CD4-positive, alpha-beta memory T cell (primary cell): ENCODE measurements at regions not wholly inside any gene's neighbourhood (a gene's known extent, or its start where the extent isn't known, plus 50 kb on each side); places are given as distances from the start of the nearest gene placed in this dataset.

Experiments used
- CTCF ChIA-PET: fragments of 350-600 bp; sonication (Branson Sonifier 250); formaldehyde crosslinking; loops from one replicate; lab custom pipeline; 2021; ENCODE audit warnings: inconsistent platforms; ENCODE audit not compliant: partially characterized antibody; lab: Charles Lee
- POLR2A ChIA-PET: fragments of 350-600 bp; sonication (Branson Sonifier 250); formaldehyde crosslinking; loops from one replicate; lab custom pipeline; 2021; ENCODE audit not compliant: partially characterized antibody; lab: Charles Lee
- DNase-seq, 5 donors: peaks; one replicate each; pipeline versions ENCODE4 v3.0.0 to v3.0.0-alpha.2; 2020 to 2022; ENCODE audit warnings: mixed read lengths in 1 of 5
- H3K27ac ChIP-seq: one replicate; pipeline ENCODE4 v1.7.0; 2013; ENCODE audit warnings: low read depth, low read length
- H3K27me3 ChIP-seq: 2 replicates; pipeline ENCODE4 v1.7.0; 2013; ENCODE audit warnings: mild to moderate bottlenecking, low read length, moderate library complexity; ENCODE audit not compliant: insufficient read depth
- H3K36me3 ChIP-seq: 2 replicates; pipeline ENCODE4 v1.7.0; 2013; ENCODE audit warnings: mild to moderate bottlenecking, low read length, moderate library complexity; ENCODE audit not compliant: insufficient read depth
- H3K4me1 ChIP-seq: 2 replicates; pipeline ENCODE4 v1.7.0; 2013; ENCODE audit warnings: mild to moderate bottlenecking, low read length, moderate library complexity; ENCODE audit not compliant: insufficient read depth
- H3K4me3 ChIP-seq, 2 donors: one replicate each; pipeline ENCODE4 v1.7.0; 2013; ENCODE audit warnings: low read length in 2 of 2, mild to moderate bottlenecking in 1 of 2
- H3K9me3 ChIP-seq, 2 donors: one replicate each; pipeline ENCODE4 v1.7.0; 2013; ENCODE audit warnings: low read length in 2 of 2, control low read depth in 1 of 2; ENCODE audit not compliant: control insufficient read depth in 1 of 2
- H3K27ac Mint-ChIP-seq, 7 donors: one replicate each; pipeline ENCODE4 v1.8.0; 2020 to 2021; ENCODE audit warnings: mixed read lengths in 7 of 7, mild to moderate bottlenecking in 6 of 7, inconsistent platforms in 3 of 7, moderate library complexity in 3 of 7
- H3K27me3 Mint-ChIP-seq, 2 donors: one replicate each; pipeline ENCODE4 v1.8.0; 2020 to 2021; ENCODE audit warnings: mixed read lengths in 2 of 2
- H3K36me3 Mint-ChIP-seq, 2 donors: one replicate each; pipeline ENCODE4 v1.8.0; 2020 to 2021; ENCODE audit warnings: mixed read lengths in 2 of 2, inconsistent platforms in 1 of 2, mild to moderate bottlenecking in 1 of 2
- H3K4me1 Mint-ChIP-seq, 4 donors: one replicate each; pipeline ENCODE4 v1.8.0; 2020 to 2021; ENCODE audit warnings: mixed read lengths in 4 of 4, mild to moderate bottlenecking in 1 of 4
- H3K4me3 Mint-ChIP-seq, 8 donors: one replicate each; pipeline ENCODE4 v1.8.0; 2020 to 2021; ENCODE audit warnings: mixed read lengths in 8 of 8, mild to moderate bottlenecking in 7 of 8, moderate library complexity in 6 of 8, inconsistent platforms in 3 of 8
- H3K9me3 Mint-ChIP-seq, 8 donors: one replicate each; pipeline ENCODE4 v1.8.0; 2020 to 2021; ENCODE audit warnings: mixed read lengths in 8 of 8, mild to moderate bottlenecking in 5 of 8, inconsistent platforms in 3 of 8, moderate library complexity in 1 of 8
- intact Hi-C: fragments of 100-400 bp; cut with micrococcal nuclease; formaldehyde crosslinking; loops from one replicate; pipeline ENCODE4 v1.15.1; 2023

DNA sequence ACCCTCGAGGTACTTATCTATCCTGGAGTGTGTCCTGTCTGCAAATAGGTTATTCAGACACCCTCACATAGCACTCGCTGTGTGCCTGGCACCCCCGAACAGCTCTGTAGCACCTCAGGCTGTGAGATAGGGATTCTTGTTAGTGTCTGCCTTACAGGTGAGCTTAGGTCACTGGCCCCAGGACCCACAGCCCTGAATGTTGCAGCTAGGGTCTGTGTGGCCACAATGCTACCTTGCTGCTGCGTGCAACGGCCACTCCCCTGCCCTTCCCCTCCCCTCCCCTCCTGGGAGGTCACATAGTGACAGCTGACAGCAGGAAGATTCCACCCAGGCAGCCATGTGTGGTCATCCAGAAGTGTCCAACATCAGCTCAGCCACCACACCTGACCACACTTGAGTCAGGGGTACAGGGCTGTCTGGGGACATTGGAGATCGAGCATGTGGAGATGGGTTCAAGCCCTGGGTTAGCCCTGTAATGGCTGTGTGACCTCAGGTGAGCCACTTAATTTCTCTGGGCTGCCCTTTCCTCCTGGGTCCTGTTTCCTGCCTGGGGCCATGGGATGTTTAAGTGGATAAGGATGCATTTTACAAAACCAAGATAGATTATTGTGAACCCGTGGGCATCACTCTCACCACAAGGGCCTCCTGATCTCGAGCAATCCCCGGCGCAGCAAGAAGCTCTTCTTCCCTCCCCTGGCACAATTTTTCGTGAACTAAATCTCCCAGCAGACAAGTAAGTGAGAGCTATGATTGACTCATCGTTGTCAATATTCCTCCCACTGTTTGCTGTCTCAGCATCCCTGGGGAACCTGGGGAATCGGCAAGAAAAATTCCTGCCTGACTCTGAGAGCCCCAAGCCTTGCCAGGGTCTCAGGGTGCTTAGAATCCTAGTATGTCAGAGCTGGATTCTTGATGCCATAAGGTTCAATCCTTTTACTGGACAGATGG lies 208.7 kb downstream of the PTPRU start:
- POLR2A ChIA-PET: no interaction called here
- Histone ChIP-seq H3K27ac (no peak overlapping the region), H3K4me3 (no peak overlapping the region), H3K9me3 (no peaks in the 10 kb centered on the region), H3K27me3 (no peaks in the 10 kb centered on the region), H3K36me3 (no peaks in the 10 kb centered on the region), H3K4me1 (no peaks in the 10 kb centered on the region)
- Mint-ChIP-seq H3K9me3 (no peaks in the 10 kb centered on the region), H3K27me3 (peaks cover 10% of the 10 kb centered on the region in 2 donors), H3K4me3 (no peak overlapping the region), H3K36me3 (no peaks in the 10 kb centered on the region), H3K27ac (no peak overlapping the region), H3K4me1 (no peaks in the 10 kb centered on the region)
- no peak for DNase-seq
- intact Hi-C loops: no loop called here
- CTCF ChIA-PET: no interaction called here

DNA sequence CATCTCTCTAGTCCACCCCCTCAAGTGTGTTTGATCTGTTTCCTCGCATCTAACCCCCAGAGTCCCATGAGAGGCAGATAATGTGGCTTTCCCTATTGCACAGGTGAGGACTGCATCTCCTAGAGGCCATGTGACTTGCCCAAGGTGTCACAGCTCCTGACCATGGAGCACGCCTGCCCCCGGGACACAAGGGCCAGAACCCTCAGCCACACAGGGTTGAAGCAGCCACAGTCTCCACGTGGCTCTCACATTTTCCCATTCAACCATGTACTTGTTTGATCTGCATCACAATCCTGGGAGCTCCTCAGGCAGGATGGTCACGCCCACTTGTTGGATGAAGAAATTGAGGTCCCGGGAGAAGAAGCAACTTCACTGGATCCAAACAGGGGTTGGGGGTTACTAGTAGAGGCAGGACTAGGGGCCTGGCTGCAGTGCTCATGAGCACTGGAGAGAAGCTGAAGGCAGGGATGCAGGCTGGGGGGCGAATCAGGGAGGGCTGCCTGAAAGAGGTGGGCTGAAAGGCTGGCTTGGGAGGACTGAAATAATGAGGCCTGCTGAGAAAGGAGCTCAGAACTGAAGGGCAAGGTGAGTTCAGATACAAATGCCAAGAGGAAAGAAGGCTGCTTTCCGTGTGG lies 207.9 kb downstream of the PTPRU start:
- Histone ChIP-seq H3K27me3 (no peaks in the 10 kb centered on the region), H3K9me3 (no peaks in the 10 kb centered on the region), H3K36me3 (no peaks in the 10 kb centered on the region), H3K4me1 (no peaks in the 10 kb centered on the region), H3K4me3 (no peak overlapping the region), H3K27ac (no peak overlapping the region)
- Mint-ChIP-seq H3K9me3 (no peaks in the 10 kb centered on the region), H3K4me3 (no peak overlapping the region), H3K27ac (no peak overlapping the region), H3K4me1 (no peaks in the 10 kb centered on the region), H3K36me3 (no peaks in the 10 kb centered on the region), H3K27me3 (peaks cover 10% of the 10 kb centered on the region in 2 donors)
- CTCF ChIA-PET: no interaction called here
- POLR2A ChIA-PET: no interaction called here
- DNase-seq: no peak
- intact Hi-C loops: no loop called here

DNA sequence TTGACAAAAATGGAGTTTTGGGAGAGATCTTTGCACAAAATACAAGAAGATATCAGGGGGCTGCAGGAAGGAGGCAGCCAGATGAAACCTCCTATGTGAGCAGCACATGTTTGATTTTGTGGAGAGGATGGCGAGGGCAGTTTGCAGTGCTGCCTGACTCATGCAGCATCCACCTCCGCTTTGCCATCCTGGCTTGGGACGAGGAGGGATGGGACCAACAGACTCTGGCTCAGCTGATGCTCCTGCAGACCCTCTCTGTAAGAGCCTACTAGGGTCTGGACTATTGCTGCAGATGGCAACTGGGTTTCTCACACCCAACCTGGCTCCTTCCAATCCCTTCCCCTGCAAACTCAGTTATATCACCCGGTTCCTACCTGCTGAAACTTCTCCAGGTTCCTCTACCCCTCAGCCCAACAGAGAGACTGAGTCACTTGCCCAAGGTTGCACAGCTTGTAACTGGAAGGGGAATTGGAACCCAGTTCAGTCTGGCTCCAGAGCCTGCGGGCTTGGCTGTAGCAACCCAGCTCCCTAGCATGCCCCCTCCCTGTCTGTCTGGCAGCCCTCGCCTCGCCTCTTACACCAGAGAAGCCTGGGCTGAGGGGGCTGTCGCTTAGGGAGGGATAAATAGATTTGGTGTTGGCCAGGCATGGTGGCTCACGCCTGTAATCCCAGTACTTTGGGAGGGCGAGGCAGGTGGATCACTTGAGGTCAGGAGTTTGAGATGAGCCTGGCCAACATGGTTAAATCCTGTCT lies 205.8 kb downstream of the PTPRU start:
- intact Hi-C loops: no loop called here
- peaks cover 15 to 16% of the 10 kb centered on the region in 2 donors for H3K27me3 Mint-ChIP-seq
- POLR2A ChIA-PET: no interaction called here
- no peaks in the 10 kb centered on the region for H3K36me3 Mint-ChIP-seq
- H3K9me3 ChIP-seq: no peaks in the 10 kb centered on the region
- H3K9me3 Mint-ChIP-seq: no peaks in the 10 kb centered on the region
- no peaks in the 10 kb centered on the region for H3K36me3 ChIP-seq
- CTCF ChIA-PET: no interaction called here
- no peaks in the 10 kb centered on the region for H3K27me3 ChIP-seq
- DNase-seq: no peak
- H3K4me3 ChIP-seq: no peak overlapping the region
- H3K4me1 Mint-ChIP-seq: no peaks in the 10 kb centered on the region
- H3K4me1 ChIP-seq: no peaks in the 10 kb centered on the region
- no peak overlapping the region for H3K4me3 Mint-ChIP-seq
- H3K27ac ChIP-seq: no peak overlapping the region
- no peak overlapping the region for H3K27ac Mint-ChIP-seq

GRCh38 chr1:29439615-29440014 lies 203.3 kb downstream of the PTPRU start:
- Mint-ChIP-seq H3K27me3 (peaks cover 12 to 22% of the 10 kb centered on the region in 2 donors), H3K4me1 (no peaks in the 10 kb centered on the region), H3K27ac (no peak overlapping the region), H3K9me3 (no peaks in the 10 kb centered on the region), H3K36me3 (no peaks in the 10 kb centered on the region), H3K4me3 (no peak overlapping the region)
- Histone ChIP-seq H3K4me3 (no peak overlapping the region), H3K27me3 (no peaks in the 10 kb centered on the region), H3K4me1 (no peaks in the 10 kb centered on the region), H3K27ac (no peak overlapping the region), H3K9me3 (no peaks in the 10 kb centered on the region), H3K36me3 (no peaks in the 10 kb centered on the region)
- no peak for DNase-seq
- POLR2A ChIA-PET: no interaction called here
- CTCF ChIA-PET: no interaction called here
- intact Hi-C loops: no loop called here

DNA sequence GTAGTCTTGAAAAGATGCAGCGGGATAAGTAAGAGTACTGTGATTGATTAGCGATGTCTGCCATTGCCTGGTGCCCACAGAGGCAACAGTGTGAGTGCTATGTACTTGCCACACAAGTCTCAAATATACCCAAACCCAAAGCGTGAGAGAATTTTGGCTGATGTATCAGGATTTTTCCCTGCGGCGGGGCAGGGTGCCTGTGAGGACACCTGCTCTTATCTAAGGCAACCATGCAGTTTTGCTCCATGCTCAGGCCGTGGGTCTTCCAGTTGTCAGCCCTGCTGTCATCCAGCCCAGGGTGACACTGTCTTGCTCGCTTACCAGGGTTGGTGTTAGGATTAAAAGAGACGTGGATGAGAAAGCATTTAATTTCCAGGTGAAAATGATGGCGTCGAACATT lies 202.7 kb downstream of the PTPRU start:
- Histone ChIP-seq H3K9me3 (no peaks in the 10 kb centered on the region), H3K4me1 (no peaks in the 10 kb centered on the region), H3K4me3 (no peak overlapping the region), H3K27me3 (no peaks in the 10 kb centered on the region), H3K36me3 (no peaks in the 10 kb centered on the region), H3K27ac (no peak overlapping the region)
- H3K27me3 Mint-ChIP-seq: peaks cover 13 to 25% of the 10 kb centered on the region in 2 donors
- no peaks in the 10 kb centered on the region for H3K4me1 Mint-ChIP-seq
- H3K9me3 Mint-ChIP-seq: no peaks in the 10 kb centered on the region
- no peak overlapping the region for H3K27ac Mint-ChIP-seq
- H3K4me3 Mint-ChIP-seq: no peak overlapping the region
- ChIA-PET POLR2A (no interaction called here), CTCF (no interaction called here)
- no peaks in the 10 kb centered on the region for H3K36me3 Mint-ChIP-seq
- no peak for DNase-seq
- intact Hi-C loops: no loop called here

DNA sequence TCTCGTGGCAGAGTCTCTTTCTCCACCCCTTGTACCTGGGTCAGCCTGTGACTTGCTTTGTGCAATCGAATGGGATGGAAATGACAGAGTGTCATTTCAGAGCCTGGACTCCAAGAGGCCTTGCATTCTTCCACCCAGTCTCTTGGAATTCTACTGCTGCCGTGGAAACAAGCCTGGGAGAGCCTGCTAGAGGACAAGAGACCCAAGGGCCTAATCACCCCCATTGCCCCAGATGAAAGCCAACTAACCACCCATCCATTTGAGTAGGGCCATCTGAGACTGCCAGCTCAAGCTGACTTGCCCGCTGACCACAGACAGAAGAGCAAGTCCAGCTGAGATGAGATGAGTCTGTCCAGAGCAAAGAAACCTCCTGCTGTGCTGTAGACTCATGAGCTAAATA lies 201.6 kb downstream of the PTPRU start:
- no peaks in the 10 kb centered on the region for H3K27me3 ChIP-seq
- DNase-seq: no peak
- ChIA-PET POLR2A (no interaction called here), CTCF (no interaction called here)
- no peaks in the 10 kb centered on the region for H3K36me3 Mint-ChIP-seq
- H3K27ac ChIP-seq: no peak overlapping the region
- peaks cover 0 to under 1% (median 0%) of the 10 kb centered on the region in 8 donors for H3K9me3 Mint-ChIP-seq
- no peak overlapping the region for H3K4me3 ChIP-seq
- no peaks in the 10 kb centered on the region for H3K9me3 ChIP-seq
- no peak overlapping the region for H3K27ac Mint-ChIP-seq
- peaks cover 11 to 25% of the 10 kb centered on the region in 2 donors for H3K27me3 Mint-ChIP-seq
- no peak overlapping the region for H3K4me3 Mint-ChIP-seq
- no peaks in the 10 kb centered on the region for H3K4me1 ChIP-seq
- H3K4me1 Mint-ChIP-seq: no peaks in the 10 kb centered on the region
- H3K36me3 ChIP-seq: no peaks in the 10 kb centered on the region
- intact Hi-C loops: no loop called here

GRCh38 chr1:29436181-29436785 lies 200.0 kb downstream of the PTPRU start:
- no peaks in the 10 kb centered on the region for H3K4me1 ChIP-seq
- no peaks in the 10 kb centered on the region for H3K36me3 ChIP-seq
- no peaks in the 10 kb centered on the region for H3K27me3 ChIP-seq
- H3K4me3 ChIP-seq: no peak overlapping the region
- Mint-ChIP-seq H3K9me3 (peaks cover 2 to 10% (median 8%) of the 10 kb centered on the region in 8 donors), H3K27me3 (peaks cover 12 to 24% of the 10 kb centered on the region in 2 donors), H3K4me1 (no peaks in the 10 kb centered on the region), H3K36me3 (no peaks in the 10 kb centered on the region), H3K27ac (no peak overlapping the region), H3K4me3 (no peak overlapping the region)
- no peak for DNase-seq
- no peaks in the 10 kb centered on the region for H3K9me3 ChIP-seq
- H3K27ac ChIP-seq: no peak overlapping the region
- POLR2A ChIA-PET: no interaction called here
- intact Hi-C loops: no loop called here
- CTCF ChIA-PET: no interaction called here
